Keratinocyte (primary cell): ENCODE measurements at regions not wholly inside any gene's neighbourhood (a gene's known extent, or its start where the extent isn't known, plus 50 kb on each side); places are given as distances from the start of the nearest gene placed in this dataset.

Experiments used
- DNase-seq: peaks from one replicate; pipeline ENCODE4 v3.0.0-alpha.2; 2011; ENCODE audit warnings: low read depth, missing footprints, low spot score
- FAIRE-seq: peaks from 2 replicates; lab custom pipeline; 2011; peaks lifted over from hg19 to GRCh38; lab: Jason Lieb, UNC
- H2AFZ ChIP-seq: 2 replicates; pipeline ENCODE4 v1.6.0; 2012; ENCODE audit warnings: low read length, control low read depth, inconsistent platforms; ENCODE audit not compliant: control insufficient read depth
- H3K27ac ChIP-seq: 2 replicates; pipeline ENCODE4 v1.5.1; 2011; ENCODE audit warnings: low read length; ENCODE audit not compliant: control insufficient read depth, insufficient read depth
- H3K27me3 ChIP-seq: 3 replicates; pipeline ENCODE4 v1.6.0; 2011; ENCODE audit warnings: low read length; ENCODE audit not compliant: control insufficient read depth, insufficient read depth; ENCODE audit errors: extremely low read depth
- H3K36me3 ChIP-seq, 2 experiments: 2 replicates in 1 of 2; 3 replicates in 1 of 2; pipeline ENCODE4 v1.5.1; 2011; ENCODE audit warnings: low read length in 2 of 2, mild to moderate bottlenecking in 1 of 2; ENCODE audit not compliant: control insufficient read depth in 2 of 2, insufficient read depth in 2 of 2; ENCODE audit errors: extremely low read depth in 1 of 2
- H3K4me1 ChIP-seq: 3 replicates; pipeline ENCODE4 v1.5.1; 2011; ENCODE audit warnings: low read length; ENCODE audit not compliant: control insufficient read depth, insufficient read depth; ENCODE audit errors: extremely low read depth
- H3K4me2 ChIP-seq: 3 replicates; pipeline ENCODE4 v1.6.0; 2011; ENCODE audit warnings: low read depth, low read length; ENCODE audit not compliant: control insufficient read depth, insufficient read depth; ENCODE audit errors: extremely low read depth
- H3K4me3 ChIP-seq, 3 experiments: fragments of 200-600 bp in 1 of 3; sonication (generic) in 1 of 3; 2 replicates in 2 of 3; 3 replicates in 1 of 3; pipeline ENCODE4 v1.5.1; 2011 to 2016; ENCODE audit warnings: low read length in 3 of 3, mild to moderate bottlenecking in 3 of 3, control low read depth in 2 of 3, inconsistent platforms in 1 of 3, low read depth in 1 of 3, mixed read lengths in 1 of 3, mixed run types in 1 of 3, moderate library complexity in 1 of 3; ENCODE audit not compliant: control insufficient read depth in 2 of 3, insufficient read depth in 2 of 3; ENCODE audit errors: extremely low read depth in 1 of 3
- H3K79me2 ChIP-seq: 2 replicates; pipeline ENCODE4 v1.6.0; 2012; ENCODE audit warnings: low read length; ENCODE audit not compliant: control insufficient read depth, insufficient read depth
- H3K9ac ChIP-seq: 3 replicates; pipeline ENCODE4 v1.6.0; 2011; ENCODE audit warnings: low read length; ENCODE audit not compliant: control insufficient read depth, insufficient read depth; ENCODE audit errors: extremely low read depth
- H3K9me1 ChIP-seq: 3 replicates; pipeline ENCODE4 v1.6.0; 2011; ENCODE audit warnings: low read length; ENCODE audit not compliant: control insufficient read depth, insufficient read depth; ENCODE audit errors: extremely low read depth
- H3K9me3 ChIP-seq: 2 replicates; pipeline ENCODE4 v1.5.1; 2012; ENCODE audit warnings: low read depth, low read length; ENCODE audit not compliant: control insufficient read depth
- H4K20me1 ChIP-seq: 3 replicates; pipeline ENCODE4 v1.6.0; 2011; ENCODE audit warnings: low read length; ENCODE audit not compliant: control insufficient read depth, insufficient read depth; ENCODE audit errors: extremely low read depth
- CTCF ChIP-seq, 3 experiments: IDR thresholded peaks in 1 of 3; conservative IDR thresholded peaks in 1 of 3; optimal IDR thresholded peaks in 1 of 3; 2 replicates in 2 of 3; 3 replicates in 1 of 3; pipeline versions ENCODE3 to v1.5.1; 2011; ENCODE audit warnings: low read length in 3 of 3, mild to moderate bottlenecking in 3 of 3, moderate library complexity in 2 of 3, control low read depth in 1 of 3, inconsistent platforms in 1 of 3; ENCODE audit not compliant: insufficient read depth in 2 of 3; ENCODE audit errors: extremely low read depth in 1 of 3
- EZH2 ChIP-seq: IDR thresholded peaks from one replicate; pipeline ENCODE4 v1.6.1; 2012; ENCODE audit warnings: inconsistent platforms, mild to moderate bottlenecking, low read length, moderate library complexity
- dilution Hi-C: fragments of 300-500 bp; cut with MboI; formaldehyde crosslinking; loops from one replicate; pipeline ENCODE4 v1.7.0; 2020; ENCODE audit warnings: low sequenced_read_pairs; ENCODE audit not compliant: extremely low pct_ligation_motif_present

- DNase-seq, result no peak
- no peaks in the 10 kb centered on the region for H4K20me1 ChIP-seq
- peak overlapping the region; percentile 25 for H3K4me2 ChIP-seq
- H2AFZ ChIP-seq, result no peak overlapping the region
- no peaks in the 10 kb centered on the region for H3K9me1 ChIP-seq
- dilution Hi-C loops, result no loop called here
- H3K4me3 ChIP-seq, result no peak overlapping the region
- no peak overlapping the region for H3K9ac ChIP-seq
- TF ChIP-seq CTCF (optimal IDR thresholded peaks at IDR 0.05 in 1 of 3, IDR thresholded peaks at IDR 0.05 in 1 of 3, conservative IDR thresholded peaks at IDR 0.05 in 1 of 3; ENCODE audit: extremely low read depth in 1 of 3, insufficient read depth in 2 of 3, low read length in 3 of 3) (peak; percentile 82 to 90 (median 88)), EZH2 (no peak)
- no peaks in the 10 kb centered on the region for H3K27me3 ChIP-seq
- H3K27ac ChIP-seq, result no peak overlapping the region
- H3K36me3 ChIP-seq, result no peaks in the 10 kb centered on the region
- no peaks in the 10 kb centered on the region for H3K4me1 ChIP-seq
- FAIRE-seq, result no peak
- H3K9me3 ChIP-seq, result no peaks in the 10 kb centered on the region
- no peaks in the 10 kb centered on the region for H3K79me2 ChIP-seq
These were observed 147.6 kb upstream of the FRG1 start for GRCh38 chr4:189792924-189793618.

GRCh38 chr4:189800545-189801088 is 140.1 kb upstream of the FRG1 start:
- Histone ChIP-seq H3K79me2 (no peaks in the 10 kb centered on the region), H3K4me2 (no peak overlapping the region), H4K20me1 (no peaks in the 10 kb centered on the region), H3K4me1 (no peaks in the 10 kb centered on the region), H3K9ac (no peak overlapping the region), H3K27me3 (no peaks in the 10 kb centered on the region), H2AFZ (no peak overlapping the region), H3K9me3 (no peaks in the 10 kb centered on the region), H3K4me3 (no peak overlapping the region), H3K36me3 (no peaks in the 10 kb centered on the region), H3K27ac (no peak overlapping the region), H3K9me1 (no peaks in the 10 kb centered on the region)
- TF ChIP-seq EZH2, result no peak
- no peak for TF ChIP-seq CTCF (optimal IDR thresholded peaks at IDR 0.05 in 1 of 3, IDR thresholded peaks at IDR 0.05 in 1 of 3, conservative IDR thresholded peaks at IDR 0.05 in 1 of 3; ENCODE audit: extremely low read depth in 1 of 3, insufficient read depth in 2 of 3, low read length in 3 of 3)
- DNase-seq (no peak), FAIRE-seq (no peak)
- dilution Hi-C loops, result no loop called here
